ENCODE measurements at regions not wholly inside any gene's neighbourhood (a gene's known extent, or its start where the extent isn't known, plus 50 kb on each side); places are given as distances from the start of the nearest gene placed in this dataset.
"Not testable (repeated sequence)": the region's sequence is repeated elsewhere in the genome, so short reads cannot be mapped to it uniquely, and the experiment has no call there.

DNA sequence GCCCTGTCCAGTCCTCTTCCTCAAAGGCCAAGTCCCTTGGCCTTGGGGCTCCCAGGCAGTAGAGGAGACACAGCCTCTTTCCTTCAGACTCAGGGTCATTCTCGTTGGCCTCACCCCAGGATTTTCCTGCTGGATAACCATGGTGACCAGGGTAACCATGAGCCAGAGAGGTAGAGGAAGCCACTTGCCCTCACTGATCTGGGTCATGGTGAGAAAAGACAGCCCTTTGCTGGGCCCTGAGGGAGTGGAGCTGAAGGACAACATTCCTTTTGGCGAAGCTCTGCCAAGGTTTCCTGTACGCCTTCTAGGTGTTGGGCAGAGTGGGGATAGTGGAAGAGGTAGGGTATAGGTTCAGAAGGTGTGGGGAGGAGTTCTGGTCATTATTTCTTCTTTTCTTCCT, 53.1 kb upstream of the WNT4 start:
- ATAC-seq, result no peak

DNA sequence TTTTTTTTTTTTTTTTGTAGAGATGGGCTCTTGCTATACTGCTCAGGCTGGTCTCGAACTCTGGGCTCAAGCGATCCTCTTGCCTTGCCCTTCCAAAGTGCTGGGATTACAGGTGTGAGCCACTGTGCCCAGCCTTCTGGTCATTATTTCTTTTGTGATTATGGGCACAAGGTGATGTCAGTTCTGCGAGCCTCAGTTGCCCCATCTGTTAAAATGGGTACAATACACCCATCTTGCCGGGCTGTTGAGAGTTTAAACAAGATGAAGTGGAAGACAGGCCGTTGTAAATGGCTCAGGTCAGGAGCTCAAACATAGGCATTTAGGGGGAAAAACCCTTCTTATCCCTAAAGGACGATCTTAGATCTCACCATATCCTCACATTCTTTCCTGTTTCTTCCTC, 53.7 kb upstream of the WNT4 start:
- no peak for ATAC-seq

DNA sequence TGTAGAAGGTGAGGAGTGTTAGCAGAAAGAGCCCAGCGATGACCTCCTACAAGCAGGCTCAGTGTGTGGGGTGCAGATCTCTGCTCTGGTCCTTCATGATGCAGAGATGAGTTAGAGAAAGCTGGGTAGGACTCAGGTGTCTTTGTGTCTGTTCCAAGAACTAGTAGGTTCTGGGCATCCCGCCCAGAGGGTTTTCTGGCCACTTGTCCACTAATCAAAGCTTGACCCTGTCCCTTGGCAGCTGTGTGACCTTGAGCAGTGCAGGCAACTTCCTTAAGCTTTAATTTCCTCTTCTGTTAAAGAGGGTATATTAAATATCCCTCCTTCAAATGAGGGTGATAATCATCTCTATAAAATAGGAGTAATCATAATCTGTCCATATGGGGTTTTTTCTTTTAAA, 54.7 kb upstream of the WNT4 start:
- ATAC-seq, result no peak

DNA sequence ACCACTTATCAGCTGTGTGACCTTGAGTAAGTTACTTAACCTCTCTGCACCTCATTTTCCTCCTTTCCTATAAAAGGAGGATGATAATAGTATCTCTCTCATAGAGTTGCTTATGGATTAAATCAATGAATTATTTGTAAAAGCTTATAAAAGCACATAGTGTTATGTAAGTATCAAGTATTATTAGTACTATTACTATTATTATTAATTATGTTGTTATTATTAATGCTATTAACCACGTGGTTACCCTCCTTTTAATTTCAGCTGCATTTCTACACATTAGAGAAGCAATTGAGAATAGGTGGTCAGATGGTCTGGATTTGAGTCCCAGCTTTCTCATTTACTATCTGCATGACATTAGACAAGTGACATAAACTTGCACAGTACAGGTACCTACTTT, 58.1 kb upstream of the WNT4 start:
- no peak for ATAC-seq

DNA sequence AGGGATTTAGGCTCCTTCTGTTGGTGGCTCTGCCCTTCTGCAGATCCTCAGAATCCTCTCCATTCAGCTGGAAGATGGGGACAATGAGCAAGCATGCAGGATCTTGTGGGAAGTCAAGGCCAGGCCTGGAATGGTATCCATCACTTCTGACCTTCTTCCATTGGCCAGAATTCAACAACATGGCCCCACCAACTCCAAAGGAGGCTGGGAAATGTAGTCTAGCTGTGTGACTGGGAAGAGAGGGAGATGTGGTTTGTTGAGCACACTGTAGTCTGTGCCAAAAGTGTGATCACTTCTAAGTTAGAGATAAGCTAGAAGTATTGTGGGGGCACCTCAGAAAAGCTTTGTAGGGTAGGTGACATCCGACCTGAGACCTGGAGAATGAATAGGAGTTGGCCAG, 60.4 kb upstream of the WNT4 start:
- ATAC-seq, result no peak

DNA sequence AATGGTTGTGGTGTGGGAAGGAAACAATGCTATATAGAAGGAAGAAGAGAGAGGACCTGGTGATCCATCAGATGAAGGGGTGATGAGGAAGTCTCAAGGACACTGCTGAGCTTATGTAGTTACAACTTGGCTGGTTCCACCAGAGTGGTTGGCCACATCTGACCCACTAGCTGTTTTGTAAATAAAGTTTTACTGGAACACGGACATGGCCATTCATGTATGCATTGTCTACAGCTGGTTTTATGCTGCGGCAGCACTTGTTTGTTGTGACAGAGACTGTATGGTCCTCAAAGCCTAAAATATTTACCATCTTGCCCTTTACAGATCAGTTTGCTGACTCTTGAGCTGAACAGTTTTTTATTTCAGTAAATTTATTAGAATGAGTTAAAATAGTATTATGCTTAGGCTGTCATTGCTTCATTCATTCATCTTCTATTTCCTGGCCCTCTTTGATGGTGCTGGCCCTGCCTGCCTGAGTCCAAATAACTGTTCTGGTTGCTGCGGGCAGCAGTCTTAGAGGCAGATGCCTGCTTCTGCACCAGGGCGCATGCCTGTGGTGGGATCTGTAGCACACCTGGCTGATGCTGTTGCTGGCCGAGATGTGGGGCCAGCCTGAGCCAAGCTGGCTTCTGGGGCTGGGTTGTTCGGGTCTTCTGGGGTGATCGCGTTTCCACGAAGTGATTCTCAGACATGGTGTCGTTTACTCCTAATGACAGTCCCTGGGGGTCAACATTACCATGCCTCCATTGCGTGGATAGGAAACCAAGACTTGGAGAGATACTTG, 61.4 kb upstream of the WNT4 start:
- ATAC-seq, result no peak

DNA sequence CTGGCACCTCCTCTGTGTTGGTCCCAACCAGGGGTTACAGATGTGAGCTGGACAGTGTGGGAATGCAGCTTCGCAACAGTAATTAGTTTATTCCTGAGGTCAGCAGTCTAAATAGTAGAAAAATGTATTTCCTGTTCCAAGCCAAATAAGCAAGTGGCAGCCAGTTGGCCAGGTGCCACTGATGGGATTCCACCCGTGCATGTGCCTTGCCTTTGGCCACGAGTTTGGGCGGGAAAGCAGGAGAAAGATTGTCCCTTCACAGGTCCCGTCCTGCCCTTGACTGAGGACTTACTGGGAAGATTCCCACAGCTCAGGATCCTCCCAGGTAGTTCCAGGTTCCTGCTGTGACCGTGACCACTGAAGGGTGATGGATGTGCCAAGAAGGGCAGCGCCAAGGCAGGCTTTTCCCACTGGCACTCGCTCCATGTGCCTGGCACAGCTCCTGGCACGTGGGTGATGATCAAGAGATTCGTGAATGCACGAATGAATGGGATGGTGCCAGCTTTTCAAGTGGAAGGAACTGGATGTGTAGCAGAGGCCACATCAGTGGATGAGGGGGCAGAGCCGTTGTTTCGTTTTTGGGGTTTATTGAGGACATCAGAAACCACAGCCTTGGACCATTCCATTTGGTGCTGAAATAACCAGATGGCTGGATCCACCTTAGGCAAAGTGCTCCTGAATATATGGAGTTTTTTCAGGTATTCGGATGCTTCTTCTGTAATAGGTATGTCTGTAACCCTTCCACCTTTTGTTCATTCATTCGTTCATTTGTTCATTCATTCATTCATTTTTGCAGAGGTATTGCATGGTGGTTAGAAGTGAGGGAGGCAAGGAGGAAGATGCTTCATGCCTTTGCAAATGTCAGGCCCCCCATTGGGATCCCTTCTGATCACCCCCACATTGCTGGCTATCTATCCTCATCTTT, 62.4 kb upstream of the WNT4 start:
- ATAC-seq, result no peak

DNA sequence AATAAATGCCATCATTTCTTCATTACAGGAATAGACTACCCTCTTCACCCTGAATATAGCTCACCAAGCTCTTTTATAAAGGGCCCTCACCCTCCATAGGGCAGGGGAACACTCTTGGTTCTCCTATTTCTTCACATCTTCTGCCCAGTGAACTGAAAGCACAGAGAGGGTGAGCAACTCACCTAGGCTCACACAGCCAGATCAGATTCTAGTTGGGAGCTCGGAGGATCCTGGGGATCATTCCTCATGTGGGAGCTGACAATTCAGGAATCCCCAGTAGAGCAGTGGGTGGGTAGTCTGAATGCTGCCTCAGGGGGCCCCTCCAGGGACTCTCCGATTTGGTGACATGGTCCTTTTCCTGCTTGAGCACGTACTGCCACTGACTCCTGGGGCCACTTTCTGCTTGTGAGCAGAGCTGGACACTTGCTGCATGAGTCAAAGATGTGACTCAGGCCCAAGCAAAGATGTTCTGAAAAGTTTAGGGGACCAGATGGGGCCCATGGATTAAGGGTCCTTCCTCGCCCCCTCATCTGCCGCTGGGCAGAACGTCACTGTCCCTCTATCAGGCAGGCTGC, 63.7 kb upstream of the WNT4 start:
- ATAC-seq, result no peak

DNA sequence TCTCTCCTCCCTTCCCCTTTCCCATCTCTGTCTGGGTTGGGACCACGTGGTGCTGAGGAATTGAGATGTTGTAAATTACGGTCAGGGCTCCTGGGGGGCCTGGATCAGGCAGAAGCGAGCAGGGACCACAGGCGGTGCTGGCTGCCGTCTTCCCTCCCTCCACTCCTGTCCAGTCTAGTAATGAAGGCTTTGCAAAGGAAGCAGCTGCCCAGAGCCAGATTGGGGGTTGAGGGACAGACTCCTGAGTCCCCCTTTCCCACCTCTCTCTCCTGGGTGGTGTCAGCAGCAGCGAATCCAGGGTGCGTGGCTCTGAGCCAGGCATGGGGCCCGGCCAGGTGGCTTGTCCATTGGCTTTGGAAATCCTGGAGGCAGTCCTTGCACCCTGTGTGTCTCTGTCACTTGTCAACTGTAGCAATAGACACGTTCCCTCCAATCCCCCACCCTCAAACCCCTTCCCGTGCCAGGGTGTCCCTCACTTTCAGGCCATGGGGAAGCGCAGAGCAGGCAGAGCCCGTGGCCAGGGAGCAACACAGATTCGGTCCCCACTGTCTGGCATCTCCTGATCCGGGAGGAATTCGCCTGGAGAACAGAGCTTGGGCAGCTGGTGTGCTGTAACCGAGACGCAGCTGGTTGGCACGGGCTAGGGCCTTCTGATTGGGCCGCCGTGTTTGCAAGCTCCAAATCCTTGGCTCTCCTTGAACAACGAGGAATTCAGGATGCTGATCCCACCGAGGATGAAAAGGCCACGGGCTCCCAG, 64.8 kb upstream of the WNT4 start:
- ATAC-seq, result no peak

DNA sequence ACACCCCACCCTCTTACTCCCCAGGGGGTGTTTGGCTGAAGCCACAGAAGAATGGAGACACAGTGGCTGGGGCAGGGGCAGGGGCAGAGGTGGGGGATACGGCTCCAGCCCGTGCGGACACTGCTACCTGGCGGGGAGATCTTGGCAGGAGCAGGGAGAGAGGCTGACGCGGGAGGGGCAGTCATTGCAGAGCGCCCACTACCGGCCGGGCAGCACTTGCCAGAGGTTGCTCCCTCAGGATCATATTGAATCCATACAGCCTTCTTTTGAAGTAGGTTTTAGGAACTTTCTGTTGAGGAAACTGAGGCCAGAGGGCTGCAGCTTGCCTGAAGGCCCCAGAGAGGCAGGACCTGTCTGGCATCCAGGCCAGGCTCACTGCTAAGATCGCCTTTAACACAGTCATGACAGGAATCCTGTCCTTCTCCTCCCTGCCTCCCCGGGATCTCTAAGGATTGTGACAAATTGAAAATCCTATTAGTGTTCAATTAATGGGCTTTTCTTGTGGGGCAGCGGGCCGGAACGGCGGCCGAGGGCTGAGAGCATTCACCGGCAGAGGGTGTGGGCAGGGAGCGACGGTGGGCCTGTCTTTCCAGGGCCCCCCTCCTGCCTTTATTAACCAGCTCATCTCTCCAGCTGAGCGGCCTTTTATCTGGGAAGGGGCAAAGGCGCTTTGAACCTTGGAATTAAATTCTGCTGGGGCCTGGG, 65.5 kb upstream of the WNT4 start:
- no peak for ATAC-seq

DNA sequence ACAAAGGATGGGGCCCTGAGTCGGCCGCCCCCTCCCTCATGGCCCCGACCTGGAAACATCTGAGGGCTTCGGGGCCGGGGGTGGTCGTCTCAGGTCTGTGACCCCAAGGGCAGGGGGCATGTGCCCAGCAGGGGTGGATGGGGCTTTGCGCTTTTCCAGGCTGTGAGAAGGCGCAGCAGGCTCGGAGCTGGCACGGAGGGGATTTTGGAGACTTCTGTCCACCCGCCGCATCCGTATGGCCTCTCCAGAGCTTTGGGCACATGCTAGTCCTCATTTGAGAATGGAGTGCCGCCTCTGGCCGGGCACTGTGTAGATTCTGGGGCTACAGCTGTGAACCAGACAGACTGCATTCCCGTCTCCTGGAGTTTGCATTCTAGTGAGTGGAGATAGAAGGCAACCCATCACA, 66.1 kb upstream of the WNT4 start:
- ATAC-seq, result no peak

DNA sequence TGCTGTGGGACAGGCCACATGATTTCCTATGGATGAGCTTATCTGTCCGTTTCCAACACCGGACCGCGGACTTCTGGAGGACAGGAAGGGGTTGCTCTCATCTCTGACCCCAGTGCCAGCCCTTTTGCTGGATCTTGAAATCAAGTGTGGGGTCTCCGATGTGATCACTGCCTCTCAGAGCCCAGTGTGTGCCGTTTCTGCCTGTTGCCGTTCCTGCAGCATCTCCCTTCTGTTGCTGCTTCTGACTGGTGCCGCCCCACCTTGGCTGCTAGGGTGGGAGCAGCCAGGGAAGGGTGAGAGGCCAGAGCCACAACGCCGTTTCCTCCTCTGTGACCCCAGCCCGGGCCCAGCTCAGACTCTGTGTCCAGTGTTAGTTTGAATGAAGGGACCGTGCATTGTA, 67.3 kb upstream of the WNT4 start:
- ATAC-seq, result no peak

DNA sequence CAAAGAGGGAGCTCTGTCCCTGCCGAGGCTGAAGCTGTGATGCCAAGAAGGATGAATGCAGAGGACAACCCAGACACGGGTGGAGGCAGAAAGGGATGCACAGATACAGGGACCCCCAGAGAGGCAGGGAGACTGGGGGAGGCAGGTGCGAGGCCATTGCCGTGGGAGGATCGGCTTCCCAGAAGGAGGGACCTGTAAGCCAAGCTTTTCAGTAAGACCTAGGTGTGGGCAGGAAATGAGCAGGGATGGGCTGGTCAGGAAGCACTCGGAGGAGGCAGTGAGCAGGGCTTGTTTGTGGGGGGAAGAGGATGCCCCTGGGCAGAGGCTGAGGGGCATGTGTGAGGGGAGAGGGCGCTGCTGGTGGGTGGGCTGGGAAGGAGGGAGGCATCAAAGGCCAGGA, 67.7 kb upstream of the WNT4 start:
- no peak for ATAC-seq

DNA sequence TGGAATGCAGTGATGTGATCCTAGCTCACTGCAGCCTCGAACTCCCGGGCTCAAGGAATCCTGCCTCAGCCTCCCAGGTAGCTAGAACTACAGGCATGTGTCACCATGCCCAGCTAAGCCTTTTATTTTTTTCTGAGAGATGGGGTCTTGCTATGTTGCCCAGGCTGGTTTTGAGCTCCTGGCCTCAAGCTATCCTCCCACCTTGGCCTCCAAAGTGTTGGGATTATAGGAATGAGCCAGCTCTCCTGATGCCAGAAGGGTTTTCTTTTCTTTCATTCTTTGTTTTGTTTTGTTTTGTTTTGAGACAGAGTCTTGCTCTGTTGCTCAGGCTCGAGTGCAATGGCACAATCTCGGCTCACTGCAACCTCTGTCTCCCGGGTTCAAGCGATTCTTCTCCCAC, 68.6 kb upstream of the WNT4 start:
- not testable (repeated sequence) for ATAC-seq

DNA sequence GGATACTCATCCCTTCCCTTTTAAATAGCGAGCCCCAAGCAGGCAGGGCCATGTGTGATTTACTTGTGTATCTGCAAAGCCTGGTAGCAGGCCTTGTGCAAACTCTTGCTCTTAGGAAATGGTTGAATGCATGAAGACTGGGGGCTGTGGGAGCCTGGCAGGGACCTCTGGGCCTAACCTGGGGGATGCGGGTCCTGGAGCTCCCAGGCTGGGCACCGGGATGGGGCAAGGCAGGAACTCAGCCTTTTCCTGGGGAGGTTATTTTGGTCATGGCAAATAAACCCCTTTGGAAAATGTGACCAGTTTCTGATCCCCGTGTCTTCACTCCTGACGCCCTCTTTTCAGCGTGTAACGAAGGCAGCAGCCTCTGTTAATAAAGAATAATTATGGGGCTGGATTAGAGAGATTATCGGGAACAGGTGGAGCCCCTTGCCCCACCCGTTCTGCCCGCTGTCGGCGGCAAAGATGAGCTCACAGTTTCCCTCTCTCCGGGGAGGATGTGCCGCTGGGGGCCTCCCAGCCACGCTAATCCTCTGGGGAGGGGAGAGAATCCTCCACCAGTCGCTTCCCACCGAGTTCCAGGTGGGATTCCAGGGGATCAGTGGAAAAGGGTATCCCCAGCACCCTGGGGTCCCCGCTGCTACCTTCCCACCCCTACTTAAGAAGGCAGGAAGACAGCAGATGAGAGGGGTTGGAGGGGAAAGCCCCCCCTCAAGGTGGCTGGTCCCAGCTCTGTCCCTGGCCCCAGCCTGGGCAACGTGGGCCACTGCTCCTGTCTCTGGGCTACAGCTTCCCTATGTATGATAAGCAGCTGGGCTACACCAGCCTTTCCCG, 69.7 kb upstream of the WNT4 start:
- ATAC-seq, result no peak

DNA sequence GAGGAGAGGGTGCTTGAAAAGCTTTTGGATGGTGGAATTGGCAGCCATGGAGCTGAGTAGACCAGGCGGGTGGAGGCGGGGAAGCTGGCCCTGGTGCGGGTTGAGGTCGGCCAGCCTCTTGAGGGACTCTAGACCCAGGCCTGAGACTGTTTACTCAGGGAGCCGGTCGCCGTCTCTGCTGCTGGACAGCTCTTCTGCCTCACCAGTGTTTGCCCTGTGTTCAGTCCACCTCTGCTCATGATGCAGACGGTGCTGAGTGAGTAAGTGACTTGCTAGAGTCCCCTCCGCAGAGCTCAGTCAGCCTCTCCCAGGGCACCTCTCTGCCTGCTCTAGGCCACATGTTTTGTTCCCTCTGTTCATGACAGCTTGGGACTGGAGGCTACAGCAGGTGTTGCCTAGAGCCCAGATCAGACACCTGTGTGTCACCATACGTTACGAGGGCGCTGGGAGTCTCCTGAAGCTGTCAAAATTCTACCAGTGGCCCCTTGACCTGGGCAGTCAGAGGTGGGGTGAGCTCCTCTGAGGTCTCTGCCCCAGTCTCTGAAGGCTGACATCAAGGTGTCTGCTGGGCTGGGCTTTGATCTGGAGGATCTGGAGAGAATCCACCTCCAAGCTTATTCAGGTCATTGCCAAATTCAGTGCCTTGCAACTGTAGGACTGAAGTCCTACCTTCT, 73.5 kb upstream of the WNT4 start:
- no peak for ATAC-seq

DNA sequence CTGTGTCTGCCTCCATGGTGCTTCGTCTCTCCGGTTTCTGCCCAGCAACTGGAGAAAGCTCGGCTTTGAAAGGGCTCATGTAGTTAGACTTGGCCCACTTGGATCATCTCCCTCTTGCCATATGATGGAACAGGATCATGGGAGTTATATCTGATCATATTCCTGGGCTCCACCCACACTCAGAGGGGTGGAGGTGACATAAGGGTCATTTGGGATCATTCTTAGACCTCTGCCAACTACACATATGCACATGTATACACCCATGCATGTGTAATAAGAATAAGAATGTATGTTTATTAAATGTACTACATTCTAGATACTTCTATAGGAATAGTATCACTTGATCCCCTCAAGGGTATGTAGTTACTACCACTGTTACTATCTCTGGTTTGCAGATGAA, 74.1 kb upstream of the WNT4 start:
- no peak for ATAC-seq

DNA sequence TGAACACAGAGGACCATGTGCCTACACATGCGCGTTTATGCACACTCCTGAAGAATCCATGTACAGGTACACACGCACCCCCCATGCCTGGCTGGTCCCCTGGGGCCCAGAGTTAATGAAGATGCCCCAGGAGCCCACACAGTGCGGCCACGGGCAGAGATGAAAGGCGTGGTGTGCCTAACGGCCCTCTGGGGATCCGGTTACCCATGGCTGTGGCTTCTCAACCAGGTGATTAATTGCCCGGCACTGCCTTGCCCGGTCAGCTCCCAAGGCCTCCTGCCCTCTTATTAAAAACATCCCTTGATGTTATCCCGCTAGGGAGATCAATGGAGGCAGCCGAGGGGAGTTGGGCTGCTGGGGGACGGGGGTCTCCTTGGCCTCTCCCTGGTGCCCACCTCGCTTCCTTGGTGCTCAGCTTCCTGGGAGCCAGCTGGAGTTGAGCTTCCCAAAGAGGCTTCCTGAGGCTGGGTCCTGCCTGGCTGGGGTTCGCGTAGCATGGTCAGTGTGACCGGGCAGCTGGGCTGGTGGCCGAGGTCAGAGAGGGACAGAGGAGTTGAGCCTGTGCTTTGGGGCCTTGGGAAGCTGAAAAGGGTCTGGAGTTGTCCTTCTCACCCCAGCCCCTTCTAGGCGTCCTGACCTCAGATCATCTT, 75.0 kb upstream of the WNT4 start:
- no peak for ATAC-seq

DNA sequence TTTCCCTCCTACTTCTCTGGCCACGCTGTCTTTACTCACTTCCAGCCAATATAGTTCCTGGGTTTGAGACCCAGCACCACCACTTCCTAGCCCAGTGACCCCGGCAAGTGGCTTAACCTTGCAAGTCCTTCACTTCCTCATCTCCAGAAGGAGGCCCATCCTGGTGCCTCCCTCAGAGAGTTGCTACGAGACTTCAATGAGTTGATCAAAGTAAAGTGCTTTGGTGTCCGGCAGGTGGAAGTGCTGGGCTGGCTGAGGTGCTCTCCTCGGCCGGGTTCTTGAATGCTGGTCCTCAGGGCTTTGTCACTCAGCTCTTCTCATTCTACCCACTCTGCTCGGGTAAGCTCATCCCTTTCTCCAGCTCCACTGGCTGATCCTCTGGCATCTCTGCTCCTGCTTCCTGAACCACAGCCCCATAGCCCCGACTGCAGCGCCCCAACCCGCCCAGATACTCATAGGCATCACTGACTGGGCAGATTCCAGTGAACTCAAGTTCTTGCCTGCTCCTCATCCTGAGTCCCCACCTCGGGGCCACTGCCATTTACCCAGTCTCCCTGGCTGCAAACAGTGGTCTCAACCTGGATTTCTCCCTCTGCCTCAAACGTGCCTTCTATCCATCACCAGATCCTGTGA, 75.8 kb upstream of the WNT4 start:
- no peak for ATAC-seq
